ENCODE measurements at regions not wholly inside any gene's neighbourhood (a gene's known extent, or its start where the extent isn't known, plus 50 kb on each side); places are given as distances from the start of the nearest gene placed in this dataset.

GRCh38 chr3:64354956-64355355 lies 129.7 kb upstream of the PRICKLE2 start:
- Mint-ChIP-seq H3K27ac (no peak overlapping the region), H3K36me3 (no peaks in the 10 kb centered on the region), H3K9me3 (no peaks in the 10 kb centered on the region), H3K4me3 (no peak overlapping the region), H3K4me1 (ENCODE audit: unreplicated experiment) (peaks cover 68% of the 10 kb centered on the region), H3K27me3 (no peaks in the 10 kb centered on the region)
- no peak for TF ChIP-seq CTCF (conservative IDR thresholded peaks at IDR 0.05)
- no peak for DNase-seq (ENCODE audit: extremely low spot score, unreplicated experiment)

GRCh38 chr3:64354221-64354620 lies 129.0 kb upstream of the PRICKLE2 start:
- H3K4me1 Mint-ChIP-seq (ENCODE audit: unreplicated experiment), result peaks cover 70% of the 10 kb centered on the region
- H3K27ac Mint-ChIP-seq, result no peak overlapping the region
- no peak for TF ChIP-seq CTCF (conservative IDR thresholded peaks at IDR 0.05)

GRCh38 chr3:64353226-64353625 lies 128.0 kb upstream of the PRICKLE2 start:
- Mint-ChIP-seq H3K36me3 (no peaks in the 10 kb centered on the region), H3K4me1 (ENCODE audit: unreplicated experiment) (peaks cover 72% of the 10 kb centered on the region), H3K27ac (no peak overlapping the region), H3K9me3 (no peaks in the 10 kb centered on the region), H3K27me3 (no peaks in the 10 kb centered on the region), H3K4me3 (peak overlapping the region; percentile 19)
- no peak for DNase-seq (ENCODE audit: extremely low spot score, unreplicated experiment)
- no peak for TF ChIP-seq CTCF (conservative IDR thresholded peaks at IDR 0.05)

More at GRCh38 chr3:64354221-64354620, 129.0 kb upstream of the PRICKLE2 start:
- no peaks in the 10 kb centered on the region for H3K9me3 Mint-ChIP-seq
- H3K36me3 Mint-ChIP-seq, result no peaks in the 10 kb centered on the region
- H3K4me3 Mint-ChIP-seq, result no peak overlapping the region
- no peaks in the 10 kb centered on the region for H3K27me3 Mint-ChIP-seq
- no peak for DNase-seq (ENCODE audit: extremely low spot score, unreplicated experiment)

- no peaks in the 10 kb centered on the region for H3K36me3 Mint-ChIP-seq
- no peak for TF ChIP-seq CTCF (conservative IDR thresholded peaks at IDR 0.05)
- peaks cover 74% of the 10 kb centered on the region for H3K4me1 Mint-ChIP-seq (ENCODE audit: unreplicated experiment)
- peaks cover 3% of the 10 kb centered on the region for H3K27me3 Mint-ChIP-seq
- H3K27ac Mint-ChIP-seq, result no peak overlapping the region
- H3K9me3 Mint-ChIP-seq, result no peaks in the 10 kb centered on the region
- H3K4me3 Mint-ChIP-seq, result no peak overlapping the region
- DNase-seq (ENCODE audit: extremely low spot score, unreplicated experiment), result no peak
Measured at GRCh38 chr3:64352639-64352992, 127.3 kb upstream of the PRICKLE2 start.

GRCh38 chr3:64351713-64352638 lies 126.7 kb upstream of the PRICKLE2 start:
- peaks cover 75% of the 10 kb centered on the region for H3K4me1 Mint-ChIP-seq (ENCODE audit: unreplicated experiment)
- peaks cover 3% of the 10 kb centered on the region for H3K27me3 Mint-ChIP-seq
- DNase-seq (ENCODE audit: extremely low spot score, unreplicated experiment), result no peak
- peak overlapping the region; percentile 8 for H3K27ac Mint-ChIP-seq
- H3K9me3 Mint-ChIP-seq, result no peaks in the 10 kb centered on the region
- no peaks in the 10 kb centered on the region for H3K36me3 Mint-ChIP-seq
- H3K4me3 Mint-ChIP-seq, result peak overlapping the region; percentile 20
- no peak for TF ChIP-seq CTCF (conservative IDR thresholded peaks at IDR 0.05)

All from type B pancreatic cell (in vitro differentiated cells).